A549 (cell line): ENCODE measurements at regions not wholly inside any gene's neighbourhood (a gene's known extent, or its start where the extent isn't known, plus 50 kb on each side); places are given as distances from the start of the nearest gene placed in this dataset.

ENCODE experiments used
- ATAC-seq, 2 experiments: fragments of 200-7000 bp in 1 of 2; fragments of >200 bp in 1 of 2; cut with Nextera tagmentation in 1 of 2; cut with Tn5 transposase in 1 of 2; 3 replicates each; pipeline versions ENCODE4 v1.8.0 to v1.9.1; 2018 to 2020; ENCODE audit warnings: mild to moderate bottlenecking in 1 of 2, moderate library complexity in 1 of 2
- CTCF ChIA-PET: fragments of 300-600 bp; sonication (Branson Sonifier 250); formaldehyde crosslinking; extraction: SDS; loops from one replicate; lab custom pipeline; 2021; ENCODE audit warnings: antibody characterized with exemption, inconsistent platforms; lab: Yijun Ruan, JAX
- POLR2A ChIA-PET: fragments of 350-600 bp; formaldehyde crosslinking; extraction: SDS; loops from one replicate; lab custom pipeline; 2021; ENCODE audit warnings: antibody characterized with exemption, inconsistent platforms; lab: Yijun Ruan, JAX
- DNase-seq, 2 experiments: peaks; one replicate each; pipeline versions ENCODE4 v3.0.0 to v3.0.0-alpha.2; 2011 to 2016; ENCODE audit warnings: low read depth in 1 of 2, low spot score in 1 of 2
- FAIRE-seq: peaks from 2 replicates; lab custom pipeline; 2011; peaks lifted over from hg19 to GRCh38; lab: Jason Lieb, UNC
- H3K27ac ChIP-seq, 2 experiments: fragments of >200 bp; sonication (Bioruptor Twin); formaldehyde crosslinking; 3 replicates each; pipeline ENCODE4 v1.5.1; 2016 to 2017
- H3K4me1 ChIP-seq: fragments of >200 bp; sonication (Bioruptor Twin); formaldehyde crosslinking; 3 replicates; pipeline ENCODE4 v1.6.1; 2016
- H3K4me2 ChIP-seq: fragments of >200 bp; sonication (Bioruptor Twin); formaldehyde crosslinking; 3 replicates; pipeline ENCODE4 v1.6.1; 2016
- H3K4me3 ChIP-seq: fragments of >200 bp; sonication (Bioruptor Twin); formaldehyde crosslinking; 3 replicates; pipeline ENCODE4 v1.5.1; 2016
- H3K9me3 ChIP-seq: fragments of >200 bp; sonication (Bioruptor Twin); formaldehyde crosslinking; 3 replicates; pipeline ENCODE4 v1.6.1; 2016
- CBX8 ChIP-seq: fragments of 200-600 bp; sonication (generic); IDR thresholded peaks from 2 replicates; pipeline ENCODE4 v1.6.1; 2016
- CHD2 ChIP-seq: fragments of 150-350 bp; IDR thresholded peaks from 2 replicates; pipeline ENCODE4 v1.6.1; 2014; ENCODE audit warnings: low read length; ENCODE audit not compliant: partially characterized antibody
- CHD4 ChIP-seq: fragments of 200-600 bp; sonication (generic); IDR thresholded peaks from 2 replicates; pipeline ENCODE4 v1.6.1; 2016; ENCODE audit warnings: antibody characterized with exemption, mild to moderate bottlenecking, borderline replicate concordance
- ESRRA ChIP-seq: fragments of 150-350 bp; IDR thresholded peaks from 2 replicates; pipeline ENCODE4 v1.6.1; 2014; ENCODE audit warnings: mild to moderate bottlenecking, low read length, borderline replicate concordance
- FOSB ChIP-seq: fragments of 250-450 bp; sonication (Bioruptor Pico); IDR thresholded peaks from 2 replicates; pipeline ENCODE4 v1.5.0; 2020; ENCODE audit warnings: mild to moderate bottlenecking, moderate library complexity
- FOXS1 ChIP-seq: fragments of 250-450 bp; sonication (Bioruptor Pico); IDR thresholded peaks from 2 replicates; pipeline ENCODE4 v1.5.0; 2020; ENCODE audit warnings: mild to moderate bottlenecking, moderate library complexity
- HDAC2 ChIP-seq: fragments of 200-600 bp; sonication (generic); IDR thresholded peaks from 2 replicates; pipeline ENCODE4 v1.6.1; 2016
- HOXB13 ChIP-seq: fragments of 250-450 bp; sonication (Bioruptor Pico); IDR thresholded peaks from 2 replicates; pipeline ENCODE4 v1.5.0; 2020; ENCODE audit warnings: low read depth, mild to moderate bottlenecking, moderate library complexity
- JUN ChIP-seq, 2 experiments: fragments of >200 bp; sonication (Bioruptor Twin); formaldehyde crosslinking; IDR thresholded peaks; 2 replicates in 1 of 2; 3 replicates in 1 of 2; pipeline ENCODE4 v1.6.1; 2016 to 2017
- JUNB ChIP-seq: fragments of >200 bp; sonication (Bioruptor Twin); formaldehyde crosslinking; IDR thresholded peaks from 2 replicates; pipeline ENCODE4 v1.6.1; 2016
- KDM1A ChIP-seq: fragments of 200-600 bp; sonication (generic); IDR thresholded peaks from 2 replicates; pipeline ENCODE4 v1.6.1; 2016; ENCODE audit warnings: low read depth, mild to moderate bottlenecking
- KDM5A ChIP-seq: fragments of 200-600 bp; sonication (generic); IDR thresholded peaks from 2 replicates; pipeline ENCODE4 v1.6.1; 2016; ENCODE audit warnings: antibody characterized with exemption, mild to moderate bottlenecking
- NR3C1 ChIP-seq: fragments of >200 bp; sonication (Bioruptor Twin); formaldehyde crosslinking; IDR thresholded peaks from 3 replicates; pipeline ENCODE4 v1.6.1; 2017
- RARB ChIP-seq: fragments of 250-450 bp; sonication (Bioruptor Pico); IDR thresholded peaks from 2 replicates; pipeline ENCODE4 v1.8.0; 2021; ENCODE audit warnings: mild to moderate bottlenecking, moderate library complexity
- RFX5 ChIP-seq: fragments of 450-650 bp; IDR thresholded peaks from 2 replicates; pipeline ENCODE4 v1.7.1; 2014; ENCODE audit warnings: antibody characterized with exemption, mild to moderate bottlenecking, moderate library complexity
- SMC3 ChIP-seq: fragments of >200 bp; sonication (Bioruptor Twin); formaldehyde crosslinking; IDR thresholded peaks from 3 replicates; pipeline ENCODE4 v1.6.1; 2018; ENCODE audit warnings: inconsistent platforms
- SREBF2 ChIP-seq: fragments of 450-650 bp; IDR thresholded peaks from 2 replicates; pipeline ENCODE4 v1.6.1; 2014; ENCODE audit warnings: mild to moderate bottlenecking, moderate library complexity
- TP53 ChIP-seq: fragments of 250-450 bp; sonication (Bioruptor Pico); IDR thresholded peaks from 2 replicates; pipeline ENCODE4 v1.5.0; 2021; ENCODE audit warnings: mild to moderate bottlenecking, moderate library complexity
- ZFP36 ChIP-seq: fragments of 450-650 bp; IDR thresholded peaks from 2 replicates; pipeline ENCODE4 v1.6.1; 2014; ENCODE audit warnings: borderline replicate concordance; ENCODE audit not compliant: partially characterized antibody
- ZSCAN20 ChIP-seq: fragments of 250-450 bp; sonication (Bioruptor Pico); IDR thresholded peaks from 2 replicates; pipeline ENCODE4 v1.8.0; 2022; ENCODE audit warnings: mild to moderate bottlenecking, moderate library complexity
- WGBS: methylation state at CpG from one replicate; pipeline ENCODE4 v1.1.6; 2017; ENCODE audit errors: missing lambda C conversion rate; 5-methylcytosine and 5-hydroxymethylcytosine counted together
- TF ChIP-seq, protein P1 (sequence below): fragments of >200 bp; sonication (Bioruptor Twin); formaldehyde crosslinking; IDR thresholded peaks from 3 replicates; pipeline ENCODE4 v1.6.1; 2016
- TF ChIP-seq, protein P2 (sequence below): IDR thresholded peaks from 2 replicates; pipeline ENCODE4 v1.6.1; 2012
- TF ChIP-seq, protein P3 (sequence below): IDR thresholded peaks from 2 replicates; pipeline ENCODE4 v1.6.1; 2012; ENCODE audit warnings: low read depth, borderline replicate concordance
- TF ChIP-seq, protein P4 (sequence below): IDR thresholded peaks from 2 replicates; pipeline ENCODE4 v1.6.1; 2012
- TF ChIP-seq, protein P5 (sequence below): fragments of >200 bp; sonication (Bioruptor Twin); formaldehyde crosslinking; IDR thresholded peaks from 3 replicates; pipeline ENCODE4 v1.5.1; 2016
- TF ChIP-seq, protein P6 (sequence below): fragments of 250-450 bp; sonication (Bioruptor Pico); IDR thresholded peaks from 2 replicates; pipeline ENCODE4 v1.5.0; 2020; ENCODE audit warnings: low read depth, mild to moderate bottlenecking, moderate library complexity
- TF ChIP-seq, protein P7 (sequence below): fragments of 250-450 bp; sonication (Bioruptor Pico); IDR thresholded peaks from 2 replicates; pipeline ENCODE4 v1.5.0; 2021; ENCODE audit warnings: mild to moderate bottlenecking, moderate library complexity, borderline replicate concordance

DNA sequence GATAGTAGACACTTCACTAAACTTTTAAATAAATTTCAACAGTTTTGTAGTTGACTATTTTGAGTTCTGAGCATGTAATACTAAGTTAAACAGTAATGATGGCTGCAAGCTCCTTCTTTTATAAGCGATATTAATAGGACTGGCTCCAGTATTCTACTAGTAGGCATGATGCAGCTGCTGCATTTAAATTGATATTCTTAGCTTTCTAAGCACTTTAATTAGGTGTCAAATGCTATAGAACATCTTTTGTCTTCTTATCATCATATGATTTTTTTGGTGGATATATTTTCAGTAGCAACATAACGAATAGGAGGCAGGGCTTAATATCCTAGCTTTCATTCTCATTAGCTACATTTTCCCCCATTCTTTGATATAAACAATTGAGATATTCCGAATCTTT lies 141.1 kb downstream of the FBXO4 start:
- TF ChIP-seq JUN (IDR thresholded peaks at IDR 0.05) (no peak), CBX8 (no peak), HOXB13 (CRISPR knock-in tag) (no peak), CHD2 (no peak), TP53 (no peak), KDM1A (no peak), FOXS1 (CRISPR knock-in tag) (no peak), ZSCAN20 (CRISPR knock-in tag) (no peak), KDM5A (no peak), SREBF2 (no peak)
- TF ChIP-seq, protein P1, sequence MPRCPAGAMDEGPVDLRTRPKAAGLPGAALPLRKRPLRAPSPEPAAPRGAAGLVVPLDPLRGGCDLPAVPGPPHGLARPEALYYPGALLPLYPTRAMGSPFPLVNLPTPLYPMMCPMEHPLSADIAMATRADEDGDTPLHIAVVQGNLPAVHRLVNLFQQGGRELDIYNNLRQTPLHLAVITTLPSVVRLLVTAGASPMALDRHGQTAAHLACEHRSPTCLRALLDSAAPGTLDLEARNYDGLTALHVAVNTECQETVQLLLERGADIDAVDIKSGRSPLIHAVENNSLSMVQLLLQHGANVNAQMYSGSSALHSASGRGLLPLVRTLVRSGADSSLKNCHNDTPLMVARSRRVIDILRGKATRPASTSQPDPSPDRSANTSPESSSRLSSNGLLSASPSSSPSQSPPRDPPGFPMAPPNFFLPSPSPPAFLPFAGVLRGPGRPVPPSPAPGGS: no peak
- TF ChIP-seq, protein P2, sequence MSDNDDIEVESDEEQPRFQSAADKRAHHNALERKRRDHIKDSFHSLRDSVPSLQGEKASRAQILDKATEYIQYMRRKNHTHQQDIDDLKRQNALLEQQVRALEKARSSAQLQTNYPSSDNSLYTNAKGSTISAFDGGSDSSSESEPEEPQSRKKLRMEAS: no peak
- TF ChIP-seq, protein P3, sequence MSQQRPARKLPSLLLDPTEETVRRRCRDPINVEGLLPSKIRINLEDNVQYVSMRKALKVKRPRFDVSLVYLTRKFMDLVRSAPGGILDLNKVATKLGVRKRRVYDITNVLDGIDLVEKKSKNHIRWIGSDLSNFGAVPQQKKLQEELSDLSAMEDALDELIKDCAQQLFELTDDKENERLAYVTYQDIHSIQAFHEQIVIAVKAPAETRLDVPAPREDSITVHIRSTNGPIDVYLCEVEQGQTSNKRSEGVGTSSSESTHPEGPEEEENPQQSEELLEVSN: no peak
- TF ChIP-seq, protein P4, sequence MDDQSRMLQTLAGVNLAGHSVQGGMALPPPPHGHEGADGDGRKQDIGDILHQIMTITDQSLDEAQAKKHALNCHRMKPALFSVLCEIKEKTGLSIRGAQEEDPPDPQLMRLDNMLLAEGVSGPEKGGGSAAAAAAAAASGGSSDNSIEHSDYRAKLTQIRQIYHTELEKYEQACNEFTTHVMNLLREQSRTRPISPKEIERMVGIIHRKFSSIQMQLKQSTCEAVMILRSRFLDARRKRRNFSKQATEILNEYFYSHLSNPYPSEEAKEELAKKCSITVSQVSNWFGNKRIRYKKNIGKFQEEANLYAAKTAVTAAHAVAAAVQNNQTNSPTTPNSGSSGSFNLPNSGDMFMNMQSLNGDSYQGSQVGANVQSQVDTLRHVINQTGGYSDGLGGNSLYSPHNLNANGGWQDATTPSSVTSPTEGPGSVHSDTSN: no peak
- Histone ChIP-seq H3K4me3 (no peak overlapping the region), H3K4me1 (no peaks in the 10 kb centered on the region), H3K9me3 (no peaks in the 10 kb centered on the region), H3K4me2 (no peak overlapping the region), H3K27ac (no peak overlapping the region)
- CTCF ChIA-PET: interaction anchor here (3.3 kb wide), 1 partner anchor 9 kb away, joined by 16 read pairs; no protein-coding TSS in a partner anchor
- POLR2A ChIA-PET: no interaction called here
- 2% methylated on average over 3 of the region's 3 CpGs for WGBS
- FAIRE-seq (no peak), ATAC-seq (no peak), DNase-seq (no peak)

DNA sequence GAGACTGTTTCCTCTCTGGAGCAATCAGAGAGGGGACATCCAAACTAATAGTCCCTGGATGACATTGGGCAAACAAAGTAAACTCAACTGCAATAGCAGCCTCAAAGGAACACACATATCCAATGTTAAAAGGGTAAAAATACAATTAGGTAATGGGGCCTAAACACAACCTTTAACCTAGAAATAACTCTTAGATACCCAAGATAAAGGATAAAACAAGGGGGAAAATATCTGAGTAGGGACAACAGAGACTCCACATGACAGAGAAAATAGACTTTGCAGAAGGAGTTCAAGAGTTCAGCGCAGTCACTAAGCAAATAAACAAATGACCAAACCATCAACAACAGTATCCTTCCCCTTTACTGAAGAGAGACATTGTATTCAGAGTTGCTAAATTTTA lies 149.3 kb downstream of the FBXO4 start:
- Histone ChIP-seq H3K4me1 (no peaks in the 10 kb centered on the region), H3K4me2 (no peak overlapping the region), H3K4me3 (no peak overlapping the region), H3K27ac (no peak overlapping the region), H3K9me3 (no peaks in the 10 kb centered on the region)
- 0% methylated on average over 1 of the region's 1 CpG for WGBS
- FAIRE-seq (no peak), ATAC-seq (no peak), DNase-seq (no peak)
- ChIA-PET CTCF (no interaction called here), POLR2A (no interaction called here)
- TF ChIP-seq SMC3 (no peak), FOSB (CRISPR knock-in tag) (no peak), CHD4 (no peak), ESRRA (no peak), HDAC2 (no peak), CHD2 (no peak)
- TF ChIP-seq, protein P5, sequence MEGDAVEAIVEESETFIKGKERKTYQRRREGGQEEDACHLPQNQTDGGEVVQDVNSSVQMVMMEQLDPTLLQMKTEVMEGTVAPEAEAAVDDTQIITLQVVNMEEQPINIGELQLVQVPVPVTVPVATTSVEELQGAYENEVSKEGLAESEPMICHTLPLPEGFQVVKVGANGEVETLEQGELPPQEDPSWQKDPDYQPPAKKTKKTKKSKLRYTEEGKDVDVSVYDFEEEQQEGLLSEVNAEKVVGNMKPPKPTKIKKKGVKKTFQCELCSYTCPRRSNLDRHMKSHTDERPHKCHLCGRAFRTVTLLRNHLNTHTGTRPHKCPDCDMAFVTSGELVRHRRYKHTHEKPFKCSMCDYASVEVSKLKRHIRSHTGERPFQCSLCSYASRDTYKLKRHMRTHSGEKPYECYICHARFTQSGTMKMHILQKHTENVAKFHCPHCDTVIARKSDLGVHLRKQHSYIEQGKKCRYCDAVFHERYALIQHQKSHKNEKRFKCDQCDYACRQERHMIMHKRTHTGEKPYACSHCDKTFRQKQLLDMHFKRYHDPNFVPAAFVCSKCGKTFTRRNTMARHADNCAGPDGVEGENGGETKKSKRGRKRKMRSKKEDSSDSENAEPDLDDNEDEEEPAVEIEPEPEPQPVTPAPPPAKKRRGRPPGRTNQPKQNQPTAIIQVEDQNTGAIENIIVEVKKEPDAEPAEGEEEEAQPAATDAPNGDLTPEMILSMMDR: no peak

DNA sequence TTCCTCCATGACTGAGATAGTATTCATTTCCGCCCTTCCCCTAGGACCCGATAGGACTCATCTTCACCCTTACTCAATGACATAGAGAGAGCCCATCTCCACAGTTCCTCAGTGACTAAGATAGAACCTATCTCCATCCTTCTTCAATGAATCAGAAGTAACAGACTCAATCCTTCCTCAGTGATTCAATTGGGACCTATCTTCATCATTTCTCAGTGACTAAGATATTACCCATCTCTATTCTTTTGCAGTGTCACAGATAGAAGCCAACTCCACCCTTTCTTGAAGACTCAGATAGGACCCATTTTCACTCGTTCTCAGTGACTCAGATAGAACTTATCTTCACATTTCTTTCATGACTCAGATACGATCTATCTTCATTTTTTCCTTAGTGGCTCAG lies 164.6 kb downstream of the FBXO4 start:
- ChIA-PET CTCF (no interaction called here), POLR2A (no interaction called here)
- no peak overlapping the region for H3K4me3 ChIP-seq
- ATAC-seq (no peak), FAIRE-seq (no peak), DNase-seq (no peak)
- H3K4me2 ChIP-seq: no peak overlapping the region
- WGBS: 7% methylated on average over 4 of the region's 4 CpGs
- H3K27ac ChIP-seq: no peak overlapping the region
- H3K9me3 ChIP-seq: no peaks in the 10 kb centered on the region
- H3K4me1 ChIP-seq: no peaks in the 10 kb centered on the region
- TF ChIP-seq RFX5 (no peak), KDM5A (no peak), FOXS1 (CRISPR knock-in tag) (no peak), RARB (CRISPR knock-in tag) (no peak), SREBF2 (no peak), JUNB (no peak), ZFP36 (no peak), NR3C1 (no peak), SMC3 (no peak)
- TF ChIP-seq, protein P6, sequence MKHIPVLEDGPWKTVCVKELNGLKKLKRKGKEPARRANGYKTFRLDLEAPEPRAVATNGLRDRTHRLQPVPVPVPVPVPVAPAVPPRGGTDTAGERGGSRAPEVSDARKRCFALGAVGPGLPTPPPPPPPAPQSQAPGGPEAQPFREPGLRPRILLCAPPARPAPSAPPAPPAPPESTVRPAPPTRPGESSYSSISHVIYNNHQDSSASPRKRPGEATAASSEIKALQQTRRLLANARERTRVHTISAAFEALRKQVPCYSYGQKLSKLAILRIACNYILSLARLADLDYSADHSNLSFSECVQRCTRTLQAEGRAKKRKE: no peak
- TF ChIP-seq, protein P1: no peak
- TF ChIP-seq, protein P7, sequence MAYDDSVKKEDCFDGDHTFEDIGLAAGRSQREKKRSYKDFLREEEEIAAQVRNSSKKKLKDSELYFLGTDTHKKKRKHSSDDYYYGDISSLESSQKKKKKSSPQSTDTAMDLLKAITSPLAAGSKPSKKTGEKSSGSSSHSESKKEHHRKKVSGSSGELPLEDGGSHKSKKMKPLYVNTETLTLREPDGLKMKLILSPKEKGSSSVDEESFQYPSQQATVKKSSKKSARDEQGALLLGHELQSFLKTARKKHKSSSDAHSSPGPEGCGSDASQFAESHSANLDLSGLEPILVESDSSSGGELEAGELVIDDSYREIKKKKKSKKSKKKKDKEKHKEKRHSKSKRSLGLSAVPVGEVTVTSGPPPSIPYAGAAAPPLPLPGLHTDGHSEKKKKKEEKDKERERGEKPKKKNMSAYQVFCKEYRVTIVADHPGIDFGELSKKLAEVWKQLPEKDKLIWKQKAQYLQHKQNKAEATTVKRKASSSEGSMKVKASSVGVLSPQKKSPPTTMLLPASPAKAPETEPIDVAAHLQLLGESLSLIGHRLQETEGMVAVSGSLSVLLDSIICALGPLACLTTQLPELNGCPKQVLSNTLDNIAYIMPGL: no peak
